Common myeloid progenitor, CD34-positive (primary cell): ENCODE measurements at regions not wholly inside any gene's neighbourhood (a gene's known extent, or its start where the extent isn't known, plus 50 kb on each side); places are given as distances from the start of the nearest gene placed in this dataset.

ENCODE experiments used
- CTCF ChIA-PET: fragments of 350-600 bp; sonication (Branson Sonifier 250); formaldehyde crosslinking; loops from one replicate; lab custom pipeline; 2021; ENCODE audit warnings: antibody characterized with exemption; lab: Charles Lee
- POLR2A ChIA-PET: fragments of 350-600 bp; sonication (Branson Sonifier 250); formaldehyde crosslinking; loops from one replicate; lab custom pipeline; 2021; ENCODE audit warnings: antibody characterized with exemption; lab: Charles Lee
- DNase-seq, 3 donors: peaks; one replicate each; pipeline versions ENCODE4 v3.0.0 to v3.0.0-alpha.2; 2013
- H3K27ac ChIP-seq, 2 experiments: 1 replicate in 1 of 2; 2 replicates in 1 of 2; pipeline ENCODE4 v1.7.0; 2013; ENCODE audit warnings: inconsistent platforms in 2 of 2, low read length in 2 of 2, mild to moderate bottlenecking in 2 of 2, low read depth in 1 of 2, moderate library complexity in 1 of 2; ENCODE audit not compliant: severe bottlenecking in 2 of 2, insufficient read depth in 1 of 2, poor library complexity in 1 of 2
- H3K27me3 ChIP-seq, 5 experiments: replicated peaks in 2 of 5; 1 replicate in 3 of 5; 2 replicates in 2 of 5; pipeline versions ENCODE4 v1.6.1 to v1.7.0; 2013; ENCODE audit warnings: low read length in 4 of 5, mild to moderate bottlenecking in 2 of 5, moderate library complexity in 2 of 5, inconsistent platforms in 1 of 5; ENCODE audit not compliant: insufficient read depth in 5 of 5, control insufficient read depth in 4 of 5
- H3K36me3 ChIP-seq, 4 experiments: 1 replicate in 2 of 4; 2 replicates in 2 of 4; pipeline versions ENCODE4 v1.6.1 to v1.7.0; 2013; ENCODE audit warnings: low read length in 3 of 4, control low read depth in 1 of 4, mild to moderate bottlenecking in 1 of 4; ENCODE audit not compliant: control insufficient read depth in 4 of 4, insufficient read depth in 4 of 4
- H3K4me1 ChIP-seq, 4 experiments: 1 replicate in 3 of 4; 2 replicates in 1 of 4; pipeline versions ENCODE4 v1.6.1 to v1.7.1; 2013; ENCODE audit warnings: low read length in 3 of 4, mild to moderate bottlenecking in 3 of 4, control low read depth in 1 of 4, inconsistent platforms in 1 of 4, moderate library complexity in 1 of 4; ENCODE audit not compliant: control insufficient read depth in 4 of 4, insufficient read depth in 4 of 4; ENCODE audit errors: control extremely low read depth in 1 of 4
- H3K4me3 ChIP-seq, 7 experiments: 1 replicate in 4 of 7; 2 replicates in 3 of 7; pipeline versions ENCODE4 v1.5.1 to v1.7.0; 2013; ENCODE audit warnings: mild to moderate bottlenecking in 7 of 7, low read length in 6 of 7, moderate library complexity in 6 of 7, inconsistent platforms in 2 of 7, low read depth in 2 of 7, control low read depth in 1 of 7; ENCODE audit not compliant: insufficient read depth in 4 of 7, control insufficient read depth in 1 of 7; ENCODE audit errors: extremely low read depth in 1 of 7
- H3K9me3 ChIP-seq, 5 experiments: 1 replicate in 4 of 5; 2 replicates in 1 of 5; pipeline versions ENCODE4 v1.6.1 to v1.7.1; 2013; ENCODE audit warnings: low read length in 4 of 5, mild to moderate bottlenecking in 2 of 5, inconsistent platforms in 1 of 5, low read depth in 1 of 5, moderate library complexity in 1 of 5; ENCODE audit not compliant: control insufficient read depth in 4 of 5, insufficient read depth in 2 of 5; ENCODE audit errors: control extremely low read depth in 1 of 5
- WGBS: methylation state at CpG from one replicate; pipeline ENCODE4 v1.1.5; 2013; ENCODE audit not compliant: insufficient coverage; 5-methylcytosine and 5-hydroxymethylcytosine counted together

DNA sequence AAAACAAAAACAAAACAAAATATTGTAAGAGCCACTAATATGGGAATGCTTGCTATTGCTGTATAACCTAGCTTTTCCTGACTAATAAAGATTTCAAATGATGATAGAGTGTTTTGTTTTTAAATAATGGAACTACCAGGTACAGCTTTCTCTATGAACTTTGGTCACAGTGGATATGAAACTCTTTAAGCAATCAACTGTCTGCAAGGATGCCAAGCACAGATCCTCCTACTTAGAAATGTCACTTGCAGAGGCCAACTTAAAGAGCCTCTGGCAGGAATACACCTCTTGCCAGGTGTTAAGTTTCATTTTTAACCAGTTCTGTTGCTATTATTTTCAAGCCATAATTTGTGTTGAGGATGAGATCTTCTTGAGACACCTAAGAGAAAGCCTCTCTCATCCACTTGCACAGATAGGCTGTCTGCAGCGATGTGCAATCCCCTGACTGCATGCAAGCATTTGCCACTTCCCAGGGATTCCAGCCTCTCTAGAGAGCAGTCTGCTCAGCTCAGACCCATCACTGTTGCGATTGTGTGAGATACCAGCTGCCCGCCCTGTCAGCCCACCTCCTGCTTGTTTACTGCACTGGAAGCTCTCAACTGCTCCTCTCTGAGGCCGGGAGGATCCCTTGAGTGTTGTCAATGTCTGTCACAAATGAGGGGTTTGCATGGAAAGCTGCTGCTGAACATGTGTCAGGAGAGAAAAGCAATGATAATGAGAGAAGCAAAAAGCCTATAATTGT lies 86.1 kb upstream of the SCG2 start:
- CTCF ChIA-PET: no interaction called here
- 70% methylated on average over 3 of the region's 4 CpGs for WGBS
- Histone ChIP-seq H3K9me3 (no peaks in the 10 kb centered on the region), H3K27ac (no peak overlapping the region), H3K4me1 (no peaks in the 10 kb centered on the region), H3K36me3 (no peaks in the 10 kb centered on the region), H3K4me3 (no peak overlapping the region), H3K27me3 (peaks cover 0 to 5% (median 0%) of the 10 kb centered on the region in 5 experiments)
- no peak for DNase-seq
- POLR2A ChIA-PET: no interaction called here

DNA sequence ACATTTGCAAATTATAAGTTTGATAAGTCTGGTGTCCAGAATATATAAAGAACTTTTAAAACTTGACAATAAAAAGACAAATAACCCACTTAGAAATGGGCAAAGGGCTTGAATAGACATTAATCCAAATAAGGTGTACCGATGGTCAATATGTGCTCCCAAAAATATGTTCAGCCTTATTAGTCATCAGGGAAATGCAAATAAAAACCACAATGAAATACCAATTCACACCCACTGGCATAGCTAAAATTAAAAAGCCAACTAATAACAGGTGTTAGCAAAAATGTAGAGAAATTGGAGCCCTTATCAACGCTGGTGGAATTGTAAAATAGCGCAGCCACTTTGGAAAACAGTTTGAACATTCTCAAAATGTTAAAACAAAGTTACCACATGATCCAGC lies 79.0 kb upstream of the SCG2 start:
- WGBS: no CpG with 5 or more reads among the region's 3 CpGs

DNA sequence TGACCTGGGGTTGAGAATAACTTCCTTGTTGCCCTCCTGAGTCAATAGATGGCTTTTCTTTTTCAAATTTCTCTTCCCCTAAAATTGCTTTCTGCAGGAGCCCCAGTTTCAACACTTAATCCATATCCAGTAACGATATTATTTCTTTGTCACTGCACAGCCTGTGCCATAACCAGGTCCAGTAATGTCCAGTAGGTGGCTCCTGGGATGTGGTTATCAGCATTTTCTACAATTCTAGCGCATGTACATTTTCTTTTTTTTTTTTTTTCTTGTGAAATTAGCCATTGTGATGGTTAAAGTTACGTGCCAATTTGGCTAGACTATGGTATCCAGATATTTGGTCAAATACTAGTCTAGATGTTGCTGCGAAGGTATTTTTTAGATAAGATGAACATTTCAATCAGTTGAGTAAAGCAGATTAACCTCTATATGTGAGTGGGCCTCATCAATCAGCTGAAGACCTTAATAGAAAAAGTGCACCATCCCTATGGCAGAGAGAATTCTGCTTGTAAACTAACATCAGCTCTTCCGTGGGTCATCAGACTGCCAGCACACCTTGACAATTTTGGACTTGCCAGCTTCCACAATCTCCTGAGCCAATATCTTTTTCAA lies 72.9 kb upstream of the SCG2 start:
- no peak for DNase-seq
- H3K4me3 ChIP-seq: no peak overlapping the region
- H3K27me3 ChIP-seq: no peaks in the 10 kb centered on the region
- H3K36me3 ChIP-seq: no peaks in the 10 kb centered on the region
- H3K9me3 ChIP-seq: peaks cover 0 to 3% (median 0%) of the 10 kb centered on the region in 5 experiments
- H3K27ac ChIP-seq: no peak overlapping the region
- H3K4me1 ChIP-seq: no peaks in the 10 kb centered on the region
- 92% methylated on average over 2 of the region's 5 CpGs for WGBS
- ChIA-PET CTCF (no interaction called here), POLR2A (no interaction called here)

More for the DNA sequence above, 79.0 kb upstream of the SCG2 start:
- Histone ChIP-seq H3K27me3 (no peaks in the 10 kb centered on the region), H3K4me1 (no peaks in the 10 kb centered on the region), H3K4me3 (no peak overlapping the region), H3K36me3 (no peaks in the 10 kb centered on the region), H3K9me3 (no peaks in the 10 kb centered on the region), H3K27ac (no peak overlapping the region)
- POLR2A ChIA-PET: no interaction called here
- CTCF ChIA-PET: no interaction called here
- DNase-seq: no peak

DNA sequence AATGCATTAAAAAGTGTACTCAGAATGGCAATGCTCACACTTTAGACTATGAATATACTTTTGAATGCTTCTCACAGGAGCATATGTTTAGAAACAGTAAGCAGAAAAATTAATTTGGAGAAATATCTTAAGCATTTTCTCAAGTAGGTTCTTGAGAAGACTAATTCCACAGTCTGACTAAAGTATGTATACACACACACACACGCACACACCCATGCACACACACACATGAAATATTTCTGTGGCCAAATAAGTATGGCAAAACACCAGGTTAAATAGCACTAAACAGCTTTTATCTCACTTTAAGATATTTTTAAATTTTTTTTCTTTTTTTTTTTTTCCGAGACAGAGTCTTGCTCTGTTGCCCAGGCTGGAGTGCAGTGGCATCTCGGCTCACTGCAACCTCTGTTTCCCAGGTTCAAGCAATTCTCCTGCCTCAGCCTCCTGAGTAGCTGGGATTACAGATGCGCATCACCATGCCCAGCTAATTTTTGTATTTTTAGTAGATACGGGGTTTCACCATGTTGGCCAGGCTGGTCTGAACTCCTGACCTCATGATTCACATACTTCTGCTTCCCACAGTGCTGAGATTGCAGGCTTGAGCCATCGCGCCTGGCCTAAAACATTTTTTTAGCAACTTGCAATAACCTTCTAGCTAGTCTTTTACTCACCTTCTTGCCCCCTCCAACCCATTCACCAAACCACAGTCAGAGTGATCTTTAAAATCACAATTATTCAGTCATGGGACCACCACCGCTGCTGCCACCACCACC lies 67.5 kb upstream of the SCG2 start:
- ChIA-PET CTCF (no interaction called here), POLR2A (no interaction called here)
- Histone ChIP-seq H3K36me3 (no peaks in the 10 kb centered on the region), H3K9me3 (peaks cover 0 to 4% (median 0%) of the 10 kb centered on the region in 5 experiments), H3K27me3 (peaks cover 0 to 2% (median 0%) of the 10 kb centered on the region in 5 experiments), H3K4me3 (no peak overlapping the region), H3K27ac (no peak overlapping the region), H3K4me1 (no peaks in the 10 kb centered on the region)
- DNase-seq: no peak
- WGBS: 100% methylated on average over 7 of the region's 8 CpGs

DNA sequence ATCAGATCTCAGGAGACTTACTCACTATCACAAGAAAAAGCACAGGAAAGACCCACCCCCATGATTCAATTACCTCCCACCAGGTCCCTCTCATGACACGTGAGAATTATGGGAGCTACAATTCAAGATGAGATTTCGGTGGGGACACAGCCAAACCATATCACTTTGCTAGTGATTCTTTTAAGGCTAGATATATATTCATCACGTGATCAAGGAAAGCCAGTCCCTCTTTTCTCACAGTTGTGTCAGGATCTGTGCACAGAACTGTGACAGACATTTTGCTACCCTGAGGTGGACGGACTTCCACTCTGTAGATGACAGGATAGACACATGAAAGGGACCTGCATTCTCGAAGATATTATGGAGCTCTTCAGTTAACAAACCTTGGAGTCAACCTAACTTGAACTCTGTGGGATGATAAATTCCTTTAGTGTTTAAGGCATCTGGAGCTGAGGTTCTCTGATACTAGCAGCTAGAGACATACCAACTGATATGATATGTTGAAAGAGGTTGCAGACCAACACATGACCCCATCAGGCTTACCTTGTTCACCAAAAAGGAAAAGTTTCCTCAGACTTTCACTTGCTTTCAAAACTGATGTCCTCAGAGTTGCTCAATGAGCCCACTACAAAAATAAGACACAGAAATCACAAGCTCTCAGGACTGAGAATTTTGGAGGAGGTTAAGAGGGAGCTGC lies 66.3 kb upstream of the SCG2 start:
- H3K9me3 ChIP-seq: peaks cover 0 to 4% (median 0%) of the 10 kb centered on the region in 5 experiments
- WGBS: 83% methylated on average over 4 of the region's 5 CpGs
- no peaks in the 10 kb centered on the region for H3K36me3 ChIP-seq
- H3K27me3 ChIP-seq: peaks cover 0 to 2% (median 0%) of the 10 kb centered on the region in 5 experiments
- DNase-seq: no peak
- H3K27ac ChIP-seq: no peak overlapping the region
- ChIA-PET CTCF (no interaction called here), POLR2A (no interaction called here)
- H3K4me1 ChIP-seq: no peaks in the 10 kb centered on the region
- no peak overlapping the region for H3K4me3 ChIP-seq

DNA sequence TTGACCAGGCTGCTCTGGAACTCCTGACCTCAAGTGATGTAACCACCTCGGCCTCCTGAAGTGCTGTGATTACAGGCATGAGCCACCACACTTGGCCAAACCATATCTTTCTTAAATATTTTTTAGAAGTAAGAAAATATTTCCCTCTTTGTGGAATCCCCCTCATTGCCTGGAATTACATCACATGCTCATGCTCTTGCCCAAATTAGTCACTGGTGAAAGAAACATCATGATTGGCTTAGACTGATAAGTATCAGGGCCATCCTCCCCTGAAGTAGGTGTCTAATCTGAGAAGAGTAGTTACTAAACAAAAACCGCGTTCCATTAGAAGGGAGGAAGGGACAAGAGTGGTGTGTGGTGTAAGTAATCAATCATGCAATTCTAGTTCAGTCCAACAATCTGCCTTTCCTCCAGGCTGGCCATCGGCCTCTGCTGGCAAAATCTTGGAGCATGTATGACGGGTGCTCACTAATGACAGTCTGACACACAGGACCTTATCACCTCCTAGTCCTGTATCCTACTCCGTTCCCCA lies 52.3 kb upstream of the SCG2 start:
- Histone ChIP-seq H3K27me3 (no peaks in the 10 kb centered on the region), H3K9me3 (peaks cover 0 to 4% (median 0%) of the 10 kb centered on the region in 5 experiments), H3K36me3 (no peaks in the 10 kb centered on the region), H3K4me3 (no peak overlapping the region), H3K27ac (no peak overlapping the region), H3K4me1 (no peaks in the 10 kb centered on the region)
- ChIA-PET POLR2A (no interaction called here), CTCF (no interaction called here)
- WGBS: 86% methylated on average over 5 of the region's 6 CpGs
- DNase-seq: no peak
